GM12874 (cell line): ENCODE measurements at regions not wholly inside any gene's neighbourhood (a gene's known extent, or its start where the extent isn't known, plus 50 kb on each side); places are given as distances from the start of the nearest gene placed in this dataset.

Source experiments
- TF ChIP-seq, protein P1 (sequence below): IDR thresholded peaks from 2 replicates; pipeline ENCODE4 v1.5.1; 2011; ENCODE audit warnings: low read depth, mild to moderate bottlenecking, control low read depth, low read length, moderate library complexity; ENCODE audit not compliant: insufficient read depth

DNA sequence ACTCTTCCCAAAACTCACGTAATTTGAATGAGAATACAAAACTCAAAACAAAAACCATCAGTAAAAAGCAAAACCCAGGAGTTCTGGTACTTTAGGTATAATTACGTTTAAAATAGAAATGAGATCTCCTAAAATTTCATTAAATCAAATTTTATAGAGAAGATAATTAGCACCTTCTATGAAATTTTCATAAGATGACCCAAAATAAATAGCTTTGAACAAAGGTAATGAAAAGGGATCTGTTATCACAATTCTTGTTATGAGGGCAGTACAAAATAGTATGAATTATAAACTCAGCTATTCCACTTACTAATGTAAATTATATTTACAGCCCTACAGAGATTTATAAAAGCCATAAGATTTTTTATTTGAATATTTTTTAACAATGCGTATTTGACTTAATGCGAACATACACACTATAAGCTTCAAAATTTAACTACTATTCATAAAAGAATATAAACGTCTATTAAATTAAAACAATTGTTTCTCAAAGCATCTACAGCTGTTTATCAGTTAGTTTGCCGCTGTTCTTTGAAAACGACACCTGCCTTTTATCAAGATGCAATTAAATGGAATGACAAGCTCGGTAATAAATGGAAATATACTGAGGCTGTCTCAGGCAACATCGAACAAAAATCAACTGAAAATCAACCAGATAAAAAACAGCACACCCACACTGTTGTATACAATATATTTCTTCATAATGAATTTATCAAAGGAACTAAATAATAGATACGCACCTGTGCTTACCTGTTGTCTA is 63.8 kb downstream of the KCNRG start:
- TF ChIP-seq, protein P1, sequence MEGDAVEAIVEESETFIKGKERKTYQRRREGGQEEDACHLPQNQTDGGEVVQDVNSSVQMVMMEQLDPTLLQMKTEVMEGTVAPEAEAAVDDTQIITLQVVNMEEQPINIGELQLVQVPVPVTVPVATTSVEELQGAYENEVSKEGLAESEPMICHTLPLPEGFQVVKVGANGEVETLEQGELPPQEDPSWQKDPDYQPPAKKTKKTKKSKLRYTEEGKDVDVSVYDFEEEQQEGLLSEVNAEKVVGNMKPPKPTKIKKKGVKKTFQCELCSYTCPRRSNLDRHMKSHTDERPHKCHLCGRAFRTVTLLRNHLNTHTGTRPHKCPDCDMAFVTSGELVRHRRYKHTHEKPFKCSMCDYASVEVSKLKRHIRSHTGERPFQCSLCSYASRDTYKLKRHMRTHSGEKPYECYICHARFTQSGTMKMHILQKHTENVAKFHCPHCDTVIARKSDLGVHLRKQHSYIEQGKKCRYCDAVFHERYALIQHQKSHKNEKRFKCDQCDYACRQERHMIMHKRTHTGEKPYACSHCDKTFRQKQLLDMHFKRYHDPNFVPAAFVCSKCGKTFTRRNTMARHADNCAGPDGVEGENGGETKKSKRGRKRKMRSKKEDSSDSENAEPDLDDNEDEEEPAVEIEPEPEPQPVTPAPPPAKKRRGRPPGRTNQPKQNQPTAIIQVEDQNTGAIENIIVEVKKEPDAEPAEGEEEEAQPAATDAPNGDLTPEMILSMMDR: no peak

DNA sequence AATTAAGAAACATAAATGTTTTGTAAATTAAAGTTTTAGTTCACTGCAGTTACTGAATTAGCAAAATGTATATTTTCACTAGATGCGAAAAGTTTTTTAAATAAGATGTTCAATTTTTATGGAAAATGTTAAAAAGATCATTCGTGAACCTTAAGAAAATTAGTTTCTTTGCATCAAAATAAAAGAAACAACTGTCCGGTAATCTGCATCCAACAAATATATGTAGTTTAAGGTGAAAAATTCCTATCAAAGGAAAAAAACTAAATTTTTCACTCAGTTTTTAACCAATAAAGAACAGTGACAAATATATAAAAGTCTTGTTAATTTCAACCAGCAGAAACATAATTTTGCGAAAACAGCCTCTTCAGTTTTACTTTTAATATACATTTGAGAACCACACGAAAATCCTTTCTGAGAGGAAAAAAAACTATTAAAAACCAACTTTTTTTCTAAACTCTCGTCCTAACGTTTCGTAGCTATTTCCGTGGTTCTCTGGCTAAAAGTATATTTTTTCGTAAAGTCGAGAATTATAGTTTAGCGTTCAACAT is 64.5 kb downstream of the KCNRG start:
- TF ChIP-seq, protein P1: no peak

DNA sequence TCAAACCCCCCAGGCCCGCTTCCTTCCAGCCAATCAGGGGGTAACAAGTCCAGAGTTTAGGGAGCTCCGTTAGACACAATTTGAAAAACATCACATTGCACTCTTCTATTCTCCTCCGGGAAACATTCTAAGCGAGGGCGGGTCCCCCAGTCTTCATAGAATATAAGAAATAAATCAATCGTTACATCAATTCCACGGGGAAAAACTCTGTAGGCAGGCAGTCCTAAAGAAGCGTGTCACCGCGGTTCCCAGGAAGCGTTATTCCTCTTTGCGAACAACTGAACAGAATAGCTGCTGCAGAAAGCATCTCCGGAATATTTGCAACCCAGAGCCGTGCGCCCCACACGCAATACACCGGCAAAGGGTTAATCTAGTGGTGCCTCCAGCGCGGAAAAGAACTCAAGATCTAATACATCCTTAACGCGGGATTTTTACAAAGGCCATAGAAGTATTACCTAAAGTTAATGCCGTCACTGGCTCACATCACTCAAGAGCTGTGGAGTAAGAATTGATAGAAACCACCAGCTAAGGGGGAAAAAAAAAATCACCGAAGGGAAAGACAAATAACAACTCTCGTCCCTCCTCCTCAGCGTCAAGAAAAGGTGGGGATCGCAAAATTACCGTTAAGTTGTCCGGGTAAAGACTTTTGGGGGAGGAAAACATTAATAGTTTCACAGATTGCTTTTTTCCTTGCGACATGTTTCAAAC is 65.1 kb downstream of the KCNRG start:
- TF ChIP-seq, protein P1: no peak

DNA sequence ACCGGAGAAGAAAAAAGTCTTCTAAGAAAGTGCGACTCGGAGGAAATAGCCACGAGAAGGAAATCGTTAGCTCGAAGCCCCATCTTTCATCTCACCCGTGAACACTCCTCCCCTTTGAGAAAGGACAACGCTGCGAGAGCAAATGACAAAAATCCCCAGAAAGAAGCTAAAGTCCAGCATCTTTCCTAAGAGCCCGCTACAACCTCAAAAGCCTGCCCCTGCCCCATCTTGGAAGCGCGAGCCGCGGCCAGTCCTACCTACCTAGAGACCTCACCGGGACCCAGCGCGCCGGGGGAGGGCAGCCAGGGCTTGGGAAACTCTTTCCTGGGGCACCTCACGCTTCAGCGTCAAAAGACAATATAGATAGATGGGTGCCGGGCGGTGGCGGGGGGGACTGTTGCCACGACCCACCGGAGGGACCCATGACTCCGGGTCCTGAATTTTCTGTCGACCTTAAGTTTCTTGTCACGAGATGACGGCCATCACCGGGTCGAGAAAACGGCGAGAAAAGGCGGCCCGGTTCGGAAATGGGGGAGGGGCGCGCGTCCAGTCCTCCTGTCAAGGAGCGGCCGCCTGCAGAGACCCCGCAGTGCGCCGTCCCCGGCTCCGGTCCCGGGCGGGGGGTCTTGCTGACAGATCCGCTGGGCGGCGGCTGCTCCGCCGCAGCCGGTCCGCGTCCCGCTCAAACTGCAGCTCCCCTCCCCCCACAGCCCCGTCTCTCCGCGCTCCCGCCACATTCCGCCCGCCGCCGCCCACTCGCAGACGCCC is 65.9 kb downstream of the KCNRG start:
- TF ChIP-seq, protein P1: no peak

DNA sequence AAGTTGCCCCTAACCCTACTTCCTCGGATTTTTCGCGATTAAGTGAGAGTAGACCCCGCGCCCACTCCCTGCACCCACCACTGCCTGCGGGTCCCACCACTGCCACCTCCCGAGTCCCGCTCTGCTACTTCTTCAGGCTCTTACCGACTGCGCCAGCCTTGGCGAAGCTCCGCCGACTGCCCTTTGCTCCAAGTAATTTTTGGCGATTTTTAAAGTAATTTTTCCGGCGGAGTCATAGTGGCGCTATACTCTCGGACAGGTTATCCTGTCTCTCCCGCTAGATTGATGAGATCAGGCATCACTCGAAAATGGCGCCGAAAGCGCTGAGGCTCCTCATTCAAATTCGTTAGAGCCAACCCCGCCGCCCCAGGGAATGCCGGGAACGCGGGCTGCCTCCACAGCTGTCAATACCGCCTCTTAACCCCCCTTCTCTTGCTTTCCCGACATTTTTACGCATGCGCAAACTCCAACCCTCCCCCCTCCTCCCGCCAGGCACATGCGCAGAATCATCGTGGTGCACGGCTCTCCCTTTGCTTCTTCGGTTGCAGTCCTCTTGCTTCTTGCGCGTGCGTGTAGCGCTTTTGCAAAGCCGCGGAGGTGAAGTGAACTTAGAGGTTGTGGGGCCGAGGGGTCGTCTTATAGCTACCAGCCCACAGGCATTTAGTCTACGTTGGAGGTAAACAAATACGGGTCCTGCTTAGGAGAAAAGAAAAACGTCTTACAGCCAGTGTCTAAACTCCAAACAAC is 66.6 kb downstream of the KCNRG start:
- TF ChIP-seq, protein P1: no peak

DNA sequence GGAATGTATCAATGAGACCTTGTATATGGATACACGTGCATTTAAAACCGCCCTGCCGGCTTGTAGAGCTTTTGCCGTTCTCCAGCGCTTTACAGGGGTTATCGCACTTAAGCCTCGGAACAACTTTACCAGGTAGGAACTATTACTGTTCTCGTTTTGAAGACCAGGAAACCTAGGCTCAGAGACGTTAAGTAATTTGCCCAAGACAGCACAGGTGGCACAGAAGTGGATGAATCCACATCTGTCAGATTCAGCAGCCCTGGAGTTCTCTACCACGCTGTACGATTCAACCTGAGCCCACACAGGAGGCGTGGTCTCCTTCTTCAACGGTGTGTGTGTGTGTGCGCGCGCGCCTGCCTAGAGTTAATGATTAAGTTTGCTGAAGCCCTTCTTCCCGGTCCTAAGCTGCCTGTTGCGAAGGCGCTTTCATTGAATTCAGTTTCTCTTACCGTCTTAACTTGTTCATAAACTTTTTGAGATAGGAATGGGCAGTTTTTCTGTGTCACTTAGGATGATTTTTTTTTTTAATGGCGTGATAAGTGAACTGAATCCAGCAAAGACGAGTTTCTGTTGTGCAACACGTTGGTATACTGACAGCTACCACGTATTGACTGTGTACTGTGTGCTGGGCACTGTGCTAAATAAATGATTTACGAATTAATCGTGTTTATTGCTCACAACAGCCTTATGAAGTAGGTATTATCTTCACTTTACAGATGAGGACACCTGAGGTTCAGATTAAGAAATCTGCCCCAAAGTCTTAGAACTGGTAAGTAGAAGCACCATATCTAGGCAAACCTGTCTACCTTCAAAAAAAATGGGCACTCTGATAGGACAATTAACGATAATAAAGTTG is 67.4 kb downstream of the KCNRG start:
- TF ChIP-seq, protein P1: no peak
